ENCODE measurements at regions not wholly inside any gene's neighbourhood (a gene's known extent, or its start where the extent isn't known, plus 50 kb on each side); places are given as distances from the start of the nearest gene placed in this dataset.
"Not testable (repeated sequence)": the region's sequence is repeated elsewhere in the genome, so short reads cannot be mapped to it uniquely, and the experiment has no call there.

GRCh38 chr13:103894626-103895025, 828.4 kb upstream of the SLC10A2 start:
- no peak for TF ChIP-seq POLR2A (IDR thresholded peaks at IDR 0.05)
- TF ChIP-seq, protein P1, sequence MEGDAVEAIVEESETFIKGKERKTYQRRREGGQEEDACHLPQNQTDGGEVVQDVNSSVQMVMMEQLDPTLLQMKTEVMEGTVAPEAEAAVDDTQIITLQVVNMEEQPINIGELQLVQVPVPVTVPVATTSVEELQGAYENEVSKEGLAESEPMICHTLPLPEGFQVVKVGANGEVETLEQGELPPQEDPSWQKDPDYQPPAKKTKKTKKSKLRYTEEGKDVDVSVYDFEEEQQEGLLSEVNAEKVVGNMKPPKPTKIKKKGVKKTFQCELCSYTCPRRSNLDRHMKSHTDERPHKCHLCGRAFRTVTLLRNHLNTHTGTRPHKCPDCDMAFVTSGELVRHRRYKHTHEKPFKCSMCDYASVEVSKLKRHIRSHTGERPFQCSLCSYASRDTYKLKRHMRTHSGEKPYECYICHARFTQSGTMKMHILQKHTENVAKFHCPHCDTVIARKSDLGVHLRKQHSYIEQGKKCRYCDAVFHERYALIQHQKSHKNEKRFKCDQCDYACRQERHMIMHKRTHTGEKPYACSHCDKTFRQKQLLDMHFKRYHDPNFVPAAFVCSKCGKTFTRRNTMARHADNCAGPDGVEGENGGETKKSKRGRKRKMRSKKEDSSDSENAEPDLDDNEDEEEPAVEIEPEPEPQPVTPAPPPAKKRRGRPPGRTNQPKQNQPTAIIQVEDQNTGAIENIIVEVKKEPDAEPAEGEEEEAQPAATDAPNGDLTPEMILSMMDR (IDR thresholded peaks at IDR 0.05) = no peak
- WGBS, 2 donors = 71 to 84% methylated on average over 5 of the region's 5 CpGs

GRCh38 chr13:103884101-103884723, 818.0 kb upstream of the SLC10A2 start:
- H3K4me1 ChIP-seq = no peaks in the 10 kb centered on the region
- no peak for TF ChIP-seq POLR2A (IDR thresholded peaks at IDR 0.05)
- no peaks in the 10 kb centered on the region for H3K27me3 ChIP-seq
- no peaks in the 10 kb centered on the region for H3K36me3 ChIP-seq (ENCODE audit: low read depth, missing control alignments)
- H3K9me3 ChIP-seq = no peaks in the 10 kb centered on the region
- 62 to 66% methylated on average over 7 of the region's 7 CpGs for WGBS, 2 donors
- no peak overlapping the region for H3K4me3 ChIP-seq
- no peak for DNase-seq
- intact Hi-C loops (cut with DNase I; ENCODE audit: low total_unique reads) = no loop called here
- no peak overlapping the region for H3K27ac ChIP-seq

More at GRCh38 chr13:103894626-103895025, 828.4 kb upstream of the SLC10A2 start:
- no peak for DNase-seq
- H3K36me3 ChIP-seq (ENCODE audit: low read depth, missing control alignments) = no peaks in the 10 kb centered on the region
- H3K4me3 ChIP-seq = no peak overlapping the region
- intact Hi-C loops (cut with DNase I; ENCODE audit: low total_unique reads) = no loop called here
- H3K27ac ChIP-seq = no peak overlapping the region
- no peaks in the 10 kb centered on the region for H3K9me3 ChIP-seq
- no peaks in the 10 kb centered on the region for H3K27me3 ChIP-seq
- H3K4me1 ChIP-seq = no peaks in the 10 kb centered on the region

DNA sequence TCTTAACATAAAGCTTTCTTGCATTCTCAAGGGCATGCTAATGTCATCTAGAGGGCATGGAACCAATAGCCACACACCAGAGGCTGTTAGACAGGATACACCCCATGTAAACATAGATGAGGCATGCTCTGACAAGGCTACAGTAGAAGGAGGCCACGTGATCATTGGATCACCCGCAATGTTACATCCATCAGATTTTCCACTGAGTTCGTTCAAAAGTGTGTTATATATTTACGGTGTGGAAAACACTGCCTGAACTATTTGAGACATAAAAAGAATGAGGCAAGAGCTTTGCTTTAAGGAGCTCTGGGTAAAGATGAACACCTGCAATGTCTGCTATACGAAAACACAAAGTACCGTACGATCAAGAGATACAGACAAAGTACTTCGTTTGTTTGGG, 817.5 kb upstream of the SLC10A2 start:
- Histone ChIP-seq H3K9me3 (no peaks in the 10 kb centered on the region), H3K27me3 (no peaks in the 10 kb centered on the region), H3K36me3 (ENCODE audit: low read depth, missing control alignments) (no peaks in the 10 kb centered on the region), H3K4me1 (no peaks in the 10 kb centered on the region), H3K27ac (no peak overlapping the region), H3K4me3 (no peak overlapping the region)
- DNase-seq = no peak
- WGBS, 2 donors = 66 to 73% methylated on average over 8 of the region's 8 CpGs
- TF ChIP-seq, protein P1 (IDR thresholded peaks at IDR 0.05) = no peak
- TF ChIP-seq POLR2A (IDR thresholded peaks at IDR 0.05) = no peak
- intact Hi-C loops (cut with DNase I; ENCODE audit: low total_unique reads) = no loop called here

DNA sequence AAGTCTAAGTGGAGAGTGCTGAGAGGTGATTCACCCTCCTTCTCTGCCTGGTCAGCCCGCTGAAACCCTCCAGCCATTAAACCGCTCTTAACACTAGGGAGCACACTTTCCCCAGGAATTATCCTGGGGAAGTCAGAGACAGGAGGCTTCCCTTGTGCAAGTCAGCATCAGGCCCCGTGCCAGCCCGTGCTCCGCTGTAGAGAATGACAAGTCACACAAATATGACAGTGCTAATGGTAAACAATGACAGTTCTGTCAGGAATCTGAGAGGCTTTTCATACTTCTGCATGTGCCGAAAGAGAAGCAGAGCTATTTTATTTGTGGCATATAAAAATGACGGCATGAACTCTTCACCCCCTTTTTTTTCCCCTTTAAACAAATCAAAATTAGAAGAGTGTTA, 816.9 kb upstream of the SLC10A2 start:
- no peaks in the 10 kb centered on the region for H3K4me1 ChIP-seq
- peak; percentile 89 for DNase-seq
- H3K9me3 ChIP-seq = no peaks in the 10 kb centered on the region
- intact Hi-C loops (cut with DNase I; ENCODE audit: low total_unique reads) = no loop called here
- no peak overlapping the region for H3K4me3 ChIP-seq
- H3K36me3 ChIP-seq (ENCODE audit: low read depth, missing control alignments) = no peaks in the 10 kb centered on the region
- H3K27ac ChIP-seq = no peak overlapping the region
- TF ChIP-seq, protein P1 (IDR thresholded peaks at IDR 0.05) = peak in 2 of 3 experiments; percentile 27 to 39
- no peak for TF ChIP-seq POLR2A (IDR thresholded peaks at IDR 0.05)
- 7 to 8% methylated on average over 7 of the region's 7 CpGs for WGBS, 2 donors
- H3K27me3 ChIP-seq = no peaks in the 10 kb centered on the region

- WGBS, 2 donors = 63 to 67% methylated on average over 13 of the region's 13 CpGs
- H3K27ac ChIP-seq; H3K4me1 ChIP-seq; H3K36me3 ChIP-seq (ENCODE audit: low read depth, missing control alignments); H3K9me3 ChIP-seq; intact Hi-C loops (cut with DNase I; ENCODE audit: low total_unique reads); H3K27me3 ChIP-seq; H3K4me3 ChIP-seq; DNase-seq: not testable (repeated sequence)
Observed at GRCh38 chr13:103880146-103880545, 813.9 kb upstream of the SLC10A2 start.
